AG08395 (cell line): ENCODE measurements at regions not wholly inside any gene's neighbourhood (a gene's known extent, or its start where the extent isn't known, plus 50 kb on each side); places are given as distances from the start of the nearest gene placed in this dataset.

Experiments used
- DNase-seq: peaks from one replicate; pipeline ENCODE4 v3.0.0; 2012; ENCODE audit warnings: mixed read lengths, low spot score

DNA sequence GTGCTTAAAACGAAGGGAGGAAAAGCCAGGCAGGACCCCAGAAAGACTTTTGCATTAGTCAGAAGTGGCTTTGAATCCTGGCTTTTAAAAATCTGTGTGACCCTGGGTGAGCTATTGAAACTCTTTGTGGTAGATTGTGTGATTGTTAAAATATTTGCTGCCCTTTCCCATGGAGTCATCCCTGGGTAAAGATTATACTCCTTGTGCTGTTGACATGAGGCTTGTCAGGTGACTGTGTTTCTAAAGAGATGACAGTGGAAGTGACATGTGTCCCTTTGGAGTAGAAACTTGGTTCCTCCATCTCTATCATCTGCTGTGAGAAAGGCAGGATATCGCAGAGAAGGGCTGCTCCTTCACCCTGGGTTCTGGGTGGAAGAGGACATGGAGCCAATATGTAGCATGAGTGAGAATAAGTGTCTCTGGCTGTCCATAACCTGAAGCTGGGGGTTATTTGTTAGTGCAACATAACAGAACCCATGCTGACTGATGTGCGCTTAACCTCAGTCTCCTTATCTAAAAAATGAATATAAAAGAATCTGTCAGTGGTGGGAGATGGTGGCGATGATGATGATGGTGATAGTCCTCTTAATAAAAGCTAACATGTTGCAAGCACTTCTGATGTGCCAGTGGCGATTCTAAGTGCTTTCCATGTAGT lies 187.6 kb downstream of the RHOU start:
- no peak for DNase-seq

DNA sequence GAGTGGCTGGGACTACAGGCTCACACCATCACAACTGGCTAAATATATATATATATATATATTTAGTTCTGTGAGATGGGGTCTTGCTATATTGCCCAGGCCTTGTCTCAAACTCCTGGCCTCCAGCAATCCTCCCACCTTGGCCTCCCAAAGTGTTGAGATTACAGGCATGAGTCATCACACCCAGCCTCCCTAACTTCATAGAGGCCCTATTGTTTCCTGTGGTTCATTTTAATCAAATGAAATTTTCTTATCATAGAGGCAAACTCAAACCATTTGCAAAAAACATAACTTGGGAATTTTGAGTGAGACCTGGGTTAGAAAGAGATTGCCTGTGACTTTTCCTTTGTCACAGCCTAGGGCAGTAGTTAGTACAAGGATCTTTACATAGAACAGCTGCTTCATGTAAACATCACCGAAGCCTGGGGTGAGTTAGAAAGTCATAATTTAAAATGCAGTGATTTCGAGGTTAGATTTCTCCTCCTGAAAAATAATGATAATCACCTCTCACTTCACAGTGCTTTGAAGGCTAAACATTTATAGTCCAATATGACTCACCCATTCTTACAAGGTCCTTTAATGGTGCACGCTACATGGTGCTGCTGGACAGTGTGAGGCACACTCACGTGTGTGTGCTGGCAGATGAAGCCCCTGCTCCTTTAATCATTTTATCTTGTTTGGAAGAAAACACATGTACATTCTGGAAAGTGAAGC lies 188.9 kb downstream of the RHOU start:
- no peak for DNase-seq

DNA sequence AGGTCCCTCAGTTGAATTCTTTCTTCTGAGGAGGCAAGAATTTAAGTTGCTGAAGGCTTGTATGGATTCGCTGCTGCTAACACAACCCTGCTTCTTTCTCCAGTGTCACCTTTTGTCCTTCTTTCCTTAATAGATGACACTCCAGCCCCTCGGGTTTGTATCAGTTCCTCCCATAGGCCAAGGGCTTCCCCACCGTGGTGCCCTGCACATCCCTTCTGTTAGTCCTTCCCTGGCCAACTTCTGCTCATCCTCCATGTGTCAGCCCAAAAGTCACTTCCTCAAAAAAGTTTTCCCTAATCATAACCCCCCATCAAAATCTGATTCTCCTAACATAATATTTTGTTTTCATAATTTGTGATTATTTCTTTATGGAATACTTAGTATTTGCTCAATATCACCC lies 190.4 kb downstream of the RHOU start:
- DNase-seq: no peak

DNA sequence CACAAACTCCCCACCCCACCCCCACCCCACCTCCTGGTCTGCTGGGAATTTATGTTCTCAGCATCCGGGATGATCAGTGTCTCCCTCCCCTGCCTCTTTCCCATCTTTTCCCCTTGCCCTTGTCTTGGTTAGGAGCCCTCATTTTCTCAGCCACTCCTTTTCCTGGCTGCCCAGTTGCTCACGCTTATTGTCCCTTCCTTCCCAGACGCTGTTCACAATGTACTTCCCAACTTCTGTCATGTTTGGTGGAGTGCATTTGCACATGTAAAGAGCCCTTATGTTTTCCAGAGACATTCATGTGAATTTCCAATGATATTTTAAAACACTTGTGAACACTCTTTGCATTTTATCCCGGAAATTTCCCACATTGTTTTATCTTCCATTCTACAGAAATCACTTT lies 192.1 kb downstream of the RHOU start:
- DNase-seq: no peak

DNA sequence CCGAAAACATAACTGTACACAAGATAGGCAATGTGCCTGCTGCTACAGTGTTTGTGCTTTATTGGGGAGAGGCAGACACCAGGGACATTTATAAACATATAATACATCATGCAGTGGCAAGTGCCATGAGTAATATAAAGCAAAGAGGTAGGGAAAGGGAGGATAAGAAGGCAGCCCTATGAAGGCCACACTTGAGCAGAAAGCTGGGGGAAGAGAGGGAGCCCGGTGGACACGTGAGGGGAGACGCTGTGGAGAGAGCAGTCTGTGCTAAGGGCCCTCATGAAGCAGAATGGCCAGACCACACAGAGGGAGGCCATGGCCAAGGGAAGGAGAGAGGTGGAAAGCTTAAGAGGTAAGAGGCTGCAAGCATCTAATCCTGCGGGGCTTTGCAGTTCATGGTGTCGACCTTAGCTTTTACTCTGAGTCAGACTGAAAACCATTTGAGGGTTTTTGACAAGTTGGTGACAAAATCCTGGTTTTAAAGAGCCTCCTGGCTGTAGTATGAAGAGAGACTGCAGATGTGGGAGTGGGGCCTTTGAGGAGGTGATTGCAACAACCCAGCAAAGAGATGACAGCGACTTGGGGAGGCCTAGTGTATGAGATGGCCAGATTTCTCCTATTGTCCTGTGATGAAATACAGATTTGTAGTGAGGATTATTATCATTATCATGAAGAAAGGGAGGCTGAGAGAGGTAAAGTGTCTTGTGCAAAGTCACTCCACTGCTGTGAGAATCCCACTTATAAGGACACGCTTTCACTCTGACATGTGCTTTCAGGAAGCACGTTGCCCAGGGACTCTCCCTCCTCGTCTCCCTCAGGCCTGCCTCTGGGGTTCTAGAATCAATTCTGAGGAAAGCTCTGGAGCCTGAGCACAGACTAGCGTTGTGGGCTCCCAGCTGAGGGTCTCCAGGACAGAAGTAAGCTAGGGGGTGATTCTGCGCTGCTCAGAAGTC lies 192.9 kb downstream of the RHOU start:
- no peak for DNase-seq

DNA sequence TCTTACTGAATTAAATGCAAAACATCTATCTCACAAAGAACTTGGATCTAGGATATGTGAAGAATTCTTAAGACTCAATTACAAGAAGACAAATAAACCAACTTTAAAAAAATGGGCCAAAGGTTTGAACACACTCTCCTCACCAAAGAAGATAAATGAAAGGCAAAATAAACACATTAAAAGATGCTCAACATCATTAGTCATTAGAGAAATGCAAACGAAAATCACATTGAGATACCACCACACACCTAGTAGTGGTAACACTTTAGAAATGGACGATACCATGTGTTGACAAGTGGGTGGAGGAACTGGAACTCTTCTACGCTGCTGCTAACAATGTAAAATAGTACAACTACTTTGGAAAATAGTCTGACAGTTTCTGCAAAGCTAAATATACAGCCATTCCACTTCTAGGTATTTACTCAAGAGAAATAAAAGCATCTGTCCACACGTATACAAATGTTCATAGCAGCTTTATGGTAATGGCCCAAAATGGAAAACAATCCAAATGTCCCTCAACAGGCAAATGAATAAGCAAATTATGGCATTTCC lies 194.3 kb downstream of the RHOU start:
- no peak for DNase-seq

DNA sequence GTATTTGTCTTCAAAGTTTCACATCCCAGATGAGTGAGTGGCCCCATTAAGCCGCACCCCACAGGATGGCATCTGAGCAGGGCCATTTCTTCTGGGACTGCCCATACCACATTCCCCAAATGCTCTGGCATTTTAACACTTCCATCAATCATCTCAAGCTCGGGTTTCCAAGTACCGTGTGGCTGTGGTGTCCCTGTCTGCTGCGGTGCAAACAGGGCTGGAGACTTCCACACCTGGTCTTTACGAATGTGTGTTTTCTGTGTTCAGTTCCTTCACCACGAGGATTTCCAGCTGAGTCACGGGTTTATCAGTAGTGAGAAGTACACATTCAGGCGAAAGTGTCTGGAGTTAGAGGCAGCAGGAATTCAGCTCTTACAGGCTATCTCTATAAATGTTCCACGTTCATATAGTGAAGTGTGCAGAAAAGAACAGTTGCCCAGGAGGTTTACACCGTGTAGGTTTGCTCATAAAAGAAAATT lies 195.2 kb downstream of the RHOU start:
- no peak for DNase-seq

DNA sequence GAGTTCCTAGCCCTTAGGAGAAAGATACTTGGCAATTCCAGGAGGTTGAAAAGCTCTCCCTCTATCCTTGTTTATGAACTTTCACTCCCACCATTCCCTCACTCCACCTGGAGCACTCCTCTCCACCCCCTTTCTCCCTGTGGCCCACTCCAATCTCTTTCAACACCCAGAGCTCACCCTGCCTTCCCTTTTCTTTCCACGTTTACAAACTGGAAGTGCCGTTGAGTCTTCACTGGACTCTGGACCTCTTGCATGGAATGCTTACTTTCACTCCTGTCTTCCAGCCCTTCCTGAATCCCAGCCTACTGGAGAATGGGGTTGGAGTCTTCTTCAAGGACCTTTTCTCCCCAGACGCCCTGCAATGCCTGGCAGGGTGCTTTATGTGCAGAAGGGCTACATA lies 198.5 kb downstream of the RHOU start:
- DNase-seq: no peak

DNA sequence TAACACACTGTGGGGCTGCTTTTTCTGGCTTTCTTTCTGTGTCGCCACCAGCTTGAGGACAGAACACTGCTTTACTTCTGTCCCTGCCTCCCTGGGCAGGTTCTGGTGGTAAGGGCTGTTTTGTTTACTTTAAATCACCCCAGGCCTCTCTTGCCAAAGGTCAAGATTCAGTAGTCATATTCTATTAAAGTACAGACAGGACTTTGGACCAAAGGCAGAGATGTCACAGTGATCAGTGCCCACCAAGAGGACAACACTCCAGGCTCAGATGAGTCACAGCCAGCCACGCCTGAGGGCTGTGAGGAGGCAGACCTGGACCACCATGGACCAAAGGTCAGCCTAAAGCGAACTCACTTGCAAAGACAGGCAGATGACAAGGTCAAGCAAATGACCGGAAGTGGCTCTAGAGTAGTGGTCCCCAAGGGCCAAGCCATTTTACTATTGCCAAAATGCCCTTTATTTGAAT lies 200.0 kb downstream of the RHOU start:
- no peak for DNase-seq

DNA sequence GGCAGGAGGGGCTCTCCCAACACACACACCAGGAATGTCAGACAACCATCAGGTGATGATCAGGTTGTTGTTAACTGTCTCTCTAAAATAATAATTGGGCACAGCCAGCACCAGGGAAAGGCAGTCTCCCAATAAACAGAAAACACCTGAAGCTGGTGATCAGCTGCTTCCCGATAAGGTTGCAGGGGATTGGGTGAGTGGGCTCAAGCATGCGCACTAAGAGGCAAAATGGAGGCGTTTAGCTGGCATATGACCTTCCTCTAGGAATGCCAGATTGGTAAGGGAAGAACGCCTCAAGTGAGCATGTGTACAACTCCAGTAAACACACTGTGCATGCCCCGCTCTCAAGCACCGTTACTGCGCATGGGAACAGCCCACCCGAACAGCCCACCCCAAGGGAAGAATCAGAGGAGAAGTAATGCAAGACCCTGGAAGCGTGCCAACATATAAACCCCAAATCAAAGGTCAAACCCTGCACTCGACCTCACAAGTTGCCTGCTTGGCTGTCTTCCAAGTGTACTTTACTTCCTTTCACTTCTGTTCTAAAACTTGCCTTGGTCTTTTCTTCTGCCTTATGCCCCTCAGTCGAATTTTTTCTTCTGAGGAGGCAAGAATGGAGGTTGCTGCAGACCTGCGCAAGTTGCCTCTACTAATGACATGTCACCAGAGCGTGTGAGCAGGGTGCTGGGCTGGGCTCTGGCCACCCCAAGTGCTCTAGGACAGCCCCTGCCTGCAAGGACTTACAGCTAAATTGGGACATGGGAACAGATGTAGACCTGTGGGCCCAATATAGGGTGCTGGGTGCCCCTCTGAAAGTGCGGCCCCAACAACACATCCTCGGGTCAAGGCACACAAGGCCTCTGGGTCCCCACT lies 200.8 kb downstream of the RHOU start:
- DNase-seq: no peak

DNA sequence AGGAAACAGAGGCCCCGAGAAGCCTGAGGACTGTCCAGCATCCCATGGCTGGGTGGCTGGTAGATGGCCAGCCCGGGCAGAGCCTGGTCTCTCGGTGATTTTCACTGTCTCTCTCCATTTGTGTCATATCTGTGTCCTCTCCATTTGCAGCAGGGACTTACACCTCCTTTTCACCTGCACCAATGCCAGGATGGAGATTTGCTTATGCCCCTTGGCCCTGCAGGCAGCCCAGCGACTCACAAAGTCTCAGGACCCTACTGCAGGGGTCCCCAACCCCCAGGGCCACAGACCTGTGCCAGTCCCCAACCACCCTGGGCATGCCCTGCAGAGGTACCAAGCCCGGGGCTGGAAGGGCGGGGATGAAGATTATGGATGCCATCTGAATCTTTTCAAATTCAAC lies 201.6 kb downstream of the RHOU start:
- no peak for DNase-seq

DNA sequence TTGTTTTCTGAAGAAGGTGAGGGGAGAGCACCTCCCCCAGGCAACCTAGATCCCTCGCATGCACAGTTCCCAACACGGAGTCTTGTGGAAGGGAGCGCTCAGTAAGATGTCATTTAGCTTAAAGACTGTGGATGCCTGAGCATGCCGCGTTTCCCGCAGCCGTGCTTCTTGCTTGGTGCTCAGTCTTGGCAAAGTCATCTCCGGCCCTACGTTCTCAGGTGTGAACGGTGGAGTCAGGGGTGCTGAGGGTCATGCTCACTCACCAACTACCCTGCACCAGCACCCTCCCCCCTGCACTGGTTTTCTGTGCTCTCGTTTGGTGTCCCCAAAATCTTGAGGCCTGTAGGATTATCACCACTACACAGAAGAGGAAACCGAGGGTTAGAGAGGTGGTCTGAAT lies 202.1 kb downstream of the RHOU start:
- DNase-seq: no peak

DNA sequence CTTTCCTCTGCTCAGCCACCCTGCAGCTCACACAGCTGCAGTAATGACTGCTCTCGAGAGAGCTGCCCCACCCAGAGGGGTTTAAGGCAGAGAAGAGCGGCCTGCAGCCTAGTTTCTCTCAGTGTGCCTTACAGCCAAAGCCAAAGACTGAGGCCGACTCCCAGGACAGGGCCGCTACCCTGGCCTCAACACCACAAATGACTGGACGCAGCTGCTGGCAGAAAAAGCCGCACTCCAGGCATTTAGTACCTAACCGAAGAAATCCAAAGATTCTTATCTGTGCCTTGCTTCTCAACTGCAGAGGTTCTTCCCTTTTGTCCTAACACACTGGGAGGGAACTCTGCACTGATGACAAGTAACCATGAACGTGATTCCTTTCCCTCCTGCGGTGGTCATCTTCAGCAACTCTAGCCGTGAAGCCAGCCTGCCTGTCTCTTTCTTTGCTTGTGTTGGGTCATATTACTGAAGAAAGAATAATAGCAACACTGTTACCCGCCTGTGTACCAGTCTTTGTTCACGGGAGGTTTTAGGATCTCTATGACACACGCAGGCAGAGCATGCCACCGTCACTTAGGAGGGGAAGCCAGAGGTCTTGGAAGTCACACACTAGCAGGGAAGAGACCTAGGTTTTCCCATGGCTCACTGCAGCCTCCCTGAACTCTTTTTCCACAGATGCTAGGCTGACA lies 202.7 kb downstream of the RHOU start:
- no peak for DNase-seq

DNA sequence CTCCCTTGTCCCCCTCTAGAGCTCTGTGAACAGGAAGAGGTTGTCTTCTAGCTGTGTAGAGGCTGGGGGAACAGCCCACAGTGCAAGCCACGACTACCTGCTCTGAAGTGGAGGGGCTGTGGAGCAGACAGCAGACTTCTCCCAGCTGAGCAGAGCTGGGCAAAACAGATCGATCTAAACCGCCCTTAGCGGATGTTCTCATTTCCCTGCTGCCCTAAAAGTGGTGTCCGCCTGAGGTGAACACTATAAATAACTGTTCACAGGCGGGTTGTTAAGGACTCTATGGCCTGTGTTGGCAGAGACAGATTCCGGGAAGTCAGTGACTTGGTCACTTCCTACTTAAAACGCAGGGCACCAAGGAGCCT lies 203.2 kb downstream of the RHOU start:
- no peak for DNase-seq

DNA sequence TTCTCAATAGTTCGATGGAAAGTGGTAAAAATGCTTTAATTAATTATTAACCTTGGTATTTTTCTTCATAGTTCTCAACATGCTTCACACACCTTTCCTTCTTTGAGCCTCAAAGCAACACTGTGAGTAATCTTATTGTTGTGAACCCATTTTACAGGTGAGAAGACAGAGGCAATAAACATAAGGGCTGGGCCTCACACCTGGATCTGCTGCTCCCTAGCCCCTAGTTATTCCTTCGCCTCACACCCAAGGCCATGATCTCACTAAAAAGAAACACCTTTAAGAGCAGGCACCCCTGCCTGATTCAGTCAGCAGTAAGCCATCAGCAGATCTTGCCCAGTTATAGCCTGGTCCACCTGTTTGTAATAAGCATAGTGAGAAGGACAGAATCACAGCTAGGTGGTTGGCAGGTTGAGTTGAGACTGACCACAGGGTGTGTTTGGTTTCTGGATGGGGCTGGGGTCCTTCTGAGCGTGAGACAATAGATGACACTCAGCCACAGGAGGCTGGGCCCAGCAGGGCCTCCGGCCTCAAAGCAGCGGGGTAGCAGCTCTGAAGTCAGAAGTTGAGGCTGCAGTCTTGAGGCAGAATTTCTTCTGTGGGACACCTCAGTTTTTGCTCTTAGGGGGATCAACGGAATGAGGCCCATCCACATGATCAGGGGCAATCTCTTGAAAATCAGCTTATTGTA lies 203.9 kb downstream of the RHOU start:
- no peak for DNase-seq

DNA sequence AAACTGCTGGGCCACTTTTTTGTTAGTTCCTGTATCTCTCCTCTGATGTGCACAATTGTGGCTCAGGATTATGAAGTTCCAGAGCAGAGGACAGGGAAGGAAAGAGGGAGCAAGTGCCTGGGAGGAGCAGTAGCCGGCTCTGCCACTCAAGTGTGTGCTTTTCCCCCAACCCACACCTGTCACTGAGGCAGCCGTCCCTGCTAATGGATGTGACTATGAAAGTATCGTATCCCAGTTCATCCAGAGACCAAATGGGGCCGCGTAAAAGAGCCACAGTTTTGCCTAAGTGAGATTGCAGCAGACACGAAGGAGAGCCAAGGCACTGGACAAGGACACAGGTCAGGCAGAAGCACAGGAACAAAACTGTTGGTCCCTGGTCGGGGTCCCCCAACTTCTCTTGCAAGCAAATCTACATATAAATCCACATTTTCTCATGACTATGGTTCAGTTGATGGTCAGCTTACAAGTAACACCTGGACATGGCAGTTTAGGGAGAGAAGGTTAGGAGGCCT lies 204.7 kb downstream of the RHOU start:
- no peak for DNase-seq

DNA sequence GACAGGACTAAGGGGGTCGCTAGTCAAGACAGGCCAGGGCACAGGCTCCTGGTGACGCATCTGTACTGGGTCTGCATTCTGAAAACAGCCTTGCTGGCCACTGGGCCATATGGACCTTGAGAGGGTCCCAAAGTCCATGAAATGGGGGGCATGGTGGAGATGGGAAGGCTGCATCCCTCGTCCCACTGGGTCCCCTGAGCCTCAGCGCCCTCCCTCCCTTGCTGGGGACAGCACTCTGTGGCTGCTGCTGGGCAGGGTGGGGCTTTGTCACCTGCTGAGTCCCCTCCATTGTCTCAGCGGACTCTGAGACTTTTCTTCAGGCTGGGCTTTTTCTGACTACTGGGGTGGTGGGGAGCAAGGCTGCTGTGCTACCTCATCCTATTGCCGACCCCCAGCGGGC lies 205.2 kb downstream of the RHOU start:
- DNase-seq: no peak

DNA sequence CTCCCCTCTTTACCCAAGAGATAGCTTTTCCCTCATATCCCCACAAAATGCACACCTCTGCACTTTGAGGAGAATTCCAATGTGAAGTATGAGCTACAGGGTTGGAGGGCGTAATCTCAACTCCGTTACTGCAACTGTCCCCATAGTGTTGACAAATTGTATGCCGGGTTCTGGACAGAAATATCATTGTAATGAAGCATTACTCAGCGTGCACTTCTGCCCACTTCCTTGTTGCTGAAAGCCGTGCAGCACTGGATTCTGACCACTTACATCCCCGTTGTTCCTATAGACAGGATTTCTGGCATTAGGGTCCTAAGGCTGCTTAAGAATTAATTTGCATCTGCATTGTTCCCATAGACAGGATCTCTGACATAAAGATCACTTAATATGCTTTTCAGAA lies 205.6 kb downstream of the RHOU start:
- DNase-seq: no peak

DNA sequence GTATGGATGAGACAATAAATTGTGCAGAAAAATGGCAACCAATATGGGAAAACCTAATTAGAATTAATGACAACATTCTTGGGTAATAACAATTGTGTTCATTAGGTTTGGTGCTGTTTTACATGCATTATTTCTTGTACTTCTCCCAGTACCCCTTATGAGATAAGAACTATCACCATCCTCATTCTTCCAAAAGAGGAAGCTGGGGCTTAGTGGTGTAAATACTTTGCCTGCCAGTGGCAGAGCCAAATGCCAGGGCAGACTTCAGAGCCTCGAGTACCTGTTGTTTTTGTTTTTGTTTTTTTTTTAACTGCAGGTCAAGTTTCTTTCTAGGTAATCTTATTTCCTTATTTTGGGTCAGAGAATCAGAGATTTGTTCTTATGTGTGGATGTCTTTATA lies 206.4 kb downstream of the RHOU start:
- no peak for DNase-seq

DNA sequence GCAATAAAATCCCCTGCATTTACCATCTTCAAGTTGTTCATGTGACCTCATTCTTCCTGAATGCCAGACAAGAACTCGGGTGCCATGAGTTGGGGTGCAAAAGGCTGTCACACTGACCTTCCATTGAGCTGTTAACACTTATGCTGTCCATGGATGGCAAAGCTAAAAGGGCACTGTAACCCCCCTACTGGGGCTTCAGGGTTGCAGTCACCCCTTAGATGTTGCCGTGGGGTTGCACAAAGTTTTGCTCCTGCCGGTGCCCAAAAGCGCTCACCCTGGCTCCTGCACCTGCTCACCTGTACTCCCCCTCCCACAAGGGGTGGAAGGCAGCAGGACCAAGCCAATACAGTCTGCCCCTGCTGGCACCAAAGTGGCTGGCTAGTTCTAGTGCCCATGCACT lies 208.2 kb downstream of the RHOU start:
- no peak for DNase-seq
